OCI-LY1 (cell line): ENCODE measurements at regions not wholly inside any gene's neighbourhood (a gene's known extent, or its start where the extent isn't known, plus 50 kb on each side); places are given as distances from the start of the nearest gene placed in this dataset.

Experiments
- H2AFZ ChIP-seq: fragments of 200-600 bp; sonication (generic), shearing (Covaris generic); 2 replicates; pipeline ENCODE4 v1.6.0; 2014; ENCODE audit warnings: antibody characterized with exemption, mild to moderate bottlenecking, low read length
- H3F3A ChIP-seq: fragments of 200-600 bp; sonication (generic), shearing (Covaris generic); 2 replicates; pipeline ENCODE4 v1.6.0; 2014; ENCODE audit warnings: mild to moderate bottlenecking, antibody characterized with exemption, low read length, moderate library complexity; ENCODE audit not compliant: insufficient read depth
- H3K27ac ChIP-seq: fragments of 200-600 bp; sonication (generic); 2 replicates; pipeline ENCODE4 v1.5.1; 2014; ENCODE audit warnings: low read length, mixed run types, mild to moderate bottlenecking, low read depth; ENCODE audit not compliant: poor library complexity, severe bottlenecking
- H3K27me3 ChIP-seq: fragments of 200-600 bp; sonication (generic); 2 replicates; pipeline ENCODE4 v1.6.0; 2014; ENCODE audit warnings: antibody characterized with exemption, mild to moderate bottlenecking, low read length, moderate library complexity; ENCODE audit not compliant: insufficient read depth
- H3K36me3 ChIP-seq: fragments of 200-600 bp; sonication (generic); 2 replicates; pipeline ENCODE4 v1.6.1; 2014; ENCODE audit warnings: mild to moderate bottlenecking, antibody characterized with exemption, low read length, moderate library complexity, mixed read lengths; ENCODE audit not compliant: insufficient read depth
- H3K4me1 ChIP-seq: fragments of 200-600 bp; sonication (generic); 2 replicates; pipeline ENCODE4 v1.5.1; 2014; ENCODE audit warnings: mild to moderate bottlenecking, low read length, moderate library complexity; ENCODE audit not compliant: insufficient read depth, severe bottlenecking
- H3K4me2 ChIP-seq: fragments of 200-600 bp; sonication (generic), shearing (Covaris generic); 2 replicates; pipeline ENCODE4 v1.6.1; 2014; ENCODE audit warnings: low read length
- H3K4me3 ChIP-seq: fragments of 200-600 bp; sonication (generic); 2 replicates; pipeline ENCODE4 v1.5.1; 2014; ENCODE audit warnings: low read length, low read depth, mild to moderate bottlenecking, mixed read lengths; ENCODE audit not compliant: poor library complexity, severe bottlenecking
- H3K79me2 ChIP-seq: fragments of 200-600 bp; shearing (Covaris generic); 2 replicates; pipeline ENCODE4 v1.6.1; 2016; ENCODE audit warnings: mixed run types, low read length, mixed read lengths; ENCODE audit not compliant: insufficient read depth
- H3K9ac ChIP-seq: fragments of 200-600 bp; sonication (generic), shearing (Covaris generic); 2 replicates; pipeline ENCODE4 v1.6.1; 2014; ENCODE audit warnings: mild to moderate bottlenecking, low read length, mixed read lengths
- H3K9me2 ChIP-seq: fragments of 200-600 bp; sonication (generic), shearing (Covaris generic); 2 replicates; pipeline ENCODE4 v1.6.1; 2014; ENCODE audit warnings: low read depth, mild to moderate bottlenecking, low read length, mixed read lengths
- H3K9me3 ChIP-seq: fragments of 200-600 bp; shearing (Covaris generic); 2 replicates; pipeline ENCODE4 v1.6.1; 2014; ENCODE audit warnings: low read length, mixed read lengths
- H4K20me1 ChIP-seq: fragments of 200-600 bp; sonication (generic), shearing (Covaris generic); 2 replicates; pipeline ENCODE4 v1.6.0; 2016; ENCODE audit warnings: mild to moderate bottlenecking, low read length; ENCODE audit not compliant: insufficient read depth
- EZH2 ChIP-seq: fragments of 200-600 bp; sonication (generic), shearing (Covaris generic); IDR thresholded peaks from 2 replicates; pipeline ENCODE4 v1.8.0; 2017; ENCODE audit warnings: borderline replicate concordance, mixed run types, mild to moderate bottlenecking, antibody characterized with exemption, low read length, moderate library complexity, mixed read lengths
- TF ChIP-seq, protein P1 (sequence below): fragments of 200-600 bp; sonication (generic), shearing (Covaris generic); IDR thresholded peaks from 2 replicates; pipeline ENCODE4 v1.5.1; 2017; ENCODE audit warnings: mild to moderate bottlenecking, antibody characterized with exemption, low read length, moderate library complexity, mixed read lengths

DNA sequence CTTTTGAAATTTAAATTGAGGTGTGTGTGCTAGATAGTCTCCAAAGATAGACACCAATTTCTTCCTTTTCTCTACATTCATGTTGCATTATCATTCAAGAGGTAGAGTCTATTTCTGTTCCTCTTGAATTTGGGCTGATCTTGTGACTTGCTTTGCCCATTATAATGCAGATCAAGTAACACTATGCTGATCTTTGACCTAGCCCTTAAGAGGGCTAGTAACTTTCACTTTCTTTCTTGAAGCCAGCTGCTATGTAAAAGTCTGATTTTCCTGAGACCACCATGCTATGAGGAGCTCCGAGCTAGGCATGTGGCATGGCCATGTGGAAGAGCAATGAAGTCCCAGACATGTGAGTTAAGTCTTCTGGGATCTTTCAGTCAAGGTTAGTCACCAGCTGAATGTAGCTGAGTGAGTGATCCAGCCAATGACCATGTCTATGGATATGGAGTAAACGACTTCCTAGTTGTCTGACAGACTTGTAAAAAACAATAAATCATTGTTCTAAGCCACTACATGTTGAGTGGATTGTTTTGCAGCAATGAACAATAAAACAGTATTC is 189.4 kb upstream of the CWC22 start:
- Histone ChIP-seq H3F3A (no peaks in the 10 kb centered on the region), H3K4me1 (no peaks in the 10 kb centered on the region), H3K27ac (no peak overlapping the region), H4K20me1 (no peaks in the 10 kb centered on the region), H3K4me3 (no peak overlapping the region), H3K9me2 (no peaks in the 10 kb centered on the region), H2AFZ (no peak overlapping the region), H3K9me3 (no peaks in the 10 kb centered on the region), H3K4me2 (no peak overlapping the region), H3K9ac (no peak overlapping the region), H3K36me3 (no peaks in the 10 kb centered on the region), H3K79me2 (no peaks in the 10 kb centered on the region), H3K27me3 (no peaks in the 10 kb centered on the region)
- TF ChIP-seq EZH2, result no peak
- TF ChIP-seq, protein P1, sequence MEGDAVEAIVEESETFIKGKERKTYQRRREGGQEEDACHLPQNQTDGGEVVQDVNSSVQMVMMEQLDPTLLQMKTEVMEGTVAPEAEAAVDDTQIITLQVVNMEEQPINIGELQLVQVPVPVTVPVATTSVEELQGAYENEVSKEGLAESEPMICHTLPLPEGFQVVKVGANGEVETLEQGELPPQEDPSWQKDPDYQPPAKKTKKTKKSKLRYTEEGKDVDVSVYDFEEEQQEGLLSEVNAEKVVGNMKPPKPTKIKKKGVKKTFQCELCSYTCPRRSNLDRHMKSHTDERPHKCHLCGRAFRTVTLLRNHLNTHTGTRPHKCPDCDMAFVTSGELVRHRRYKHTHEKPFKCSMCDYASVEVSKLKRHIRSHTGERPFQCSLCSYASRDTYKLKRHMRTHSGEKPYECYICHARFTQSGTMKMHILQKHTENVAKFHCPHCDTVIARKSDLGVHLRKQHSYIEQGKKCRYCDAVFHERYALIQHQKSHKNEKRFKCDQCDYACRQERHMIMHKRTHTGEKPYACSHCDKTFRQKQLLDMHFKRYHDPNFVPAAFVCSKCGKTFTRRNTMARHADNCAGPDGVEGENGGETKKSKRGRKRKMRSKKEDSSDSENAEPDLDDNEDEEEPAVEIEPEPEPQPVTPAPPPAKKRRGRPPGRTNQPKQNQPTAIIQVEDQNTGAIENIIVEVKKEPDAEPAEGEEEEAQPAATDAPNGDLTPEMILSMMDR, result no peak

DNA sequence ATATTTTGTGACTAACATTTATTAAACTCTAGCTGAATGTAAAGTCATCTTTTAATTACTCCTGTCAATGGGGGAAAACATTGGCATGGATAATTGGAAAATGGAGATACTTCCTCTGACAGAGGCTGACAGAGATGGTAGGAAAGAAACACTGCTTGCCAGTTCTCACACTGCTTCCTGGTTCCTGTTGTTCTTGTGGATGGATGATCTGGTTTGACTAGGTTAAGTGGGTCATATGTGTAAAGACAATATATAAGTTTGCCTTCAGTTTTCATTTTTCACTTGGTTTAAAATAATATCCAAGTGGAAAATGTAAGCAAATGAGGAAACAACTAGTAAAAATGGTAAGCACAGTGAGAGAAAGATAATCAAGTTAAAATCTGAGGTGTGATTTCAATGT is 188.8 kb upstream of the CWC22 start:
- Histone ChIP-seq H3K27ac (no peak overlapping the region), H3K79me2 (no peaks in the 10 kb centered on the region), H3K27me3 (no peaks in the 10 kb centered on the region), H3K4me3 (no peak overlapping the region), H3K36me3 (no peaks in the 10 kb centered on the region), H3K9ac (no peak overlapping the region), H2AFZ (no peak overlapping the region), H3F3A (no peaks in the 10 kb centered on the region), H4K20me1 (no peaks in the 10 kb centered on the region), H3K4me1 (no peaks in the 10 kb centered on the region), H3K4me2 (no peak overlapping the region), H3K9me3 (no peaks in the 10 kb centered on the region), H3K9me2 (no peaks in the 10 kb centered on the region)
- TF ChIP-seq, protein P1, result no peak
- TF ChIP-seq EZH2, result no peak

DNA sequence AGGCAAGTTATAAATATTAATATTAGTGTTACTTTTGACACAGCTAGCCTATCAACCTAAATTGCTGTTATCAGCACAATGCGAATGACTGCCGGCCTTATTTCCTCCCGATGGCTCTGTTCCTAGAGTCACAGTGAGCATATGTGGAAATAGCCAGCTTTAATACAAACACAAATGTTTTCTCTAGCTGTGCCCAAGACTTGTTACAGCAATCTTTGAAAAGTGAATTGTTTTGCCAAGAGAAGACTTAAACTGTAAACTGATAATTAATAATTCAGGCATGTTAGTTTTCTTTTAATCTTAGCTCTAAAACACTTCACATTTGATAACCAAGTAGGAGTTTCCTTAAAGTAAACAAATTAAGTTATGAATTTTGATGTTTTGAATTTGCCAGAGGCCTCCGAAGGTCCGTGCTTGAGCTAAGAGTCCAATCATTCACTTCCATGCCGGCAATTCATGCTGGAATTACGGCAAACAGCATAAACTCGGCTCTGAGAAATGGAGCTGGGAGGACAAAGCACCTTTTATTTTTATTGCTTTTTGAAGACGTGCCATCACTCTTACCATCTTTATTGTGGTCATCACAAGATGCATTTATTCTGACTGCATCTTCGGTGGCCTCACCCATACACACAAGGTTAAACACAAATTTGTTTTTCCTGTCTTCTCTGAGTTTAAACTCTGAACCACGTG is 184.5 kb upstream of the CWC22 start:
- H3K4me2 ChIP-seq, result no peak overlapping the region
- TF ChIP-seq, protein P1, result no peak
- no peak for TF ChIP-seq EZH2
- no peak overlapping the region for H2AFZ ChIP-seq

More for the DNA sequence above, 184.5 kb upstream of the CWC22 start:
- no peaks in the 10 kb centered on the region for H3K36me3 ChIP-seq
- no peaks in the 10 kb centered on the region for H3F3A ChIP-seq
- no peaks in the 10 kb centered on the region for H3K79me2 ChIP-seq
- no peaks in the 10 kb centered on the region for H3K9me2 ChIP-seq
- no peaks in the 10 kb centered on the region for H3K4me1 ChIP-seq
- H3K4me3 ChIP-seq, result no peak overlapping the region
- H3K27me3 ChIP-seq, result no peaks in the 10 kb centered on the region
- H4K20me1 ChIP-seq, result no peaks in the 10 kb centered on the region
- H3K9ac ChIP-seq, result no peak overlapping the region
- H3K27ac ChIP-seq, result no peak overlapping the region
- no peaks in the 10 kb centered on the region for H3K9me3 ChIP-seq
